H9 (cell line): ENCODE measurements at regions not wholly inside any gene's neighbourhood (a gene's known extent, or its start where the extent isn't known, plus 50 kb on each side); places are given as distances from the start of the nearest gene placed in this dataset.

Source experiments
- DNase-seq: peaks from one replicate; pipeline ENCODE4 v3.0.0-alpha.2; 2017
- H2AFZ ChIP-seq: one replicate; pipeline ENCODE4 v1.6.1; 2013; ENCODE audit warnings: mild to moderate bottlenecking, low read length, control low read depth, moderate library complexity
- H2AK5ac ChIP-seq: 2 replicates; pipeline ENCODE4 v1.6.1; 2013; ENCODE audit warnings: low read length, control low read depth, mixed read lengths; ENCODE audit not compliant: insufficient read length
- H2BK120ac ChIP-seq: one replicate; pipeline ENCODE4 v1.6.1; 2013; ENCODE audit warnings: low read depth, mild to moderate bottlenecking, low read length, control low read depth, inconsistent platforms; ENCODE audit not compliant: poor library complexity, severe bottlenecking
- H2BK12ac ChIP-seq: 2 replicates; pipeline ENCODE4 v1.6.1; 2013; ENCODE audit warnings: low read length, control low read depth, mixed read lengths, low read depth; ENCODE audit not compliant: insufficient read length
- H2BK15ac ChIP-seq: 2 replicates; pipeline ENCODE4 v1.6.1; 2013; ENCODE audit warnings: low read depth, low read length, control low read depth
- H2BK20ac ChIP-seq: one replicate; pipeline ENCODE4 v1.6.1; 2013; ENCODE audit warnings: low read depth, mild to moderate bottlenecking, low read length, control low read depth, inconsistent platforms; ENCODE audit not compliant: poor library complexity, severe bottlenecking
- H2BK5ac ChIP-seq: 2 replicates; pipeline ENCODE4 v1.6.1; 2013; ENCODE audit warnings: low read length, control low read depth, mixed read lengths; ENCODE audit not compliant: insufficient read length
- H3K14ac ChIP-seq: 2 replicates; pipeline ENCODE4 v1.6.1; 2013; ENCODE audit warnings: low read length, control low read depth; ENCODE audit not compliant: insufficient read depth
- H3K18ac ChIP-seq: 2 replicates; pipeline ENCODE4 v1.6.1; 2013; ENCODE audit warnings: low read depth, mild to moderate bottlenecking, mixed read lengths, low read length, control low read depth; ENCODE audit not compliant: insufficient read length
- H3K23ac ChIP-seq: 2 replicates; pipeline ENCODE4 v1.6.1; 2013; ENCODE audit warnings: low read length, control low read depth, mixed read lengths, low read depth; ENCODE audit not compliant: insufficient read length
- H3K23me2 ChIP-seq: 2 replicates; pipeline ENCODE4 v1.6.1; 2013; ENCODE audit warnings: low read depth, mild to moderate bottlenecking, mixed read lengths, low read length, control low read depth; ENCODE audit not compliant: insufficient read length, poor library complexity, severe bottlenecking
- H3K27ac ChIP-seq: 2 replicates; pipeline ENCODE4 v1.5.1; 2013; ENCODE audit warnings: low read length, control low read depth, mixed read lengths, low read depth; ENCODE audit not compliant: insufficient read length
- H3K27me3 ChIP-seq: 2 replicates; pipeline ENCODE4 v1.6.1; 2013; ENCODE audit warnings: low read length, control low read depth, inconsistent platforms; ENCODE audit not compliant: insufficient read depth
- H3K4ac ChIP-seq: 2 replicates; pipeline ENCODE4 v1.6.1; 2013; ENCODE audit warnings: low read depth, mild to moderate bottlenecking, control low read depth, inconsistent platforms, low read length, moderate library complexity
- H3K4me1 ChIP-seq: 2 replicates; pipeline ENCODE4 v1.6.1; 2013; ENCODE audit warnings: low read length, control low read depth, inconsistent platforms; ENCODE audit not compliant: insufficient read depth
- H3K4me2 ChIP-seq: 2 replicates; pipeline ENCODE4 v1.6.1; 2013; ENCODE audit warnings: low read length, control low read depth, mixed read lengths; ENCODE audit not compliant: insufficient read length, insufficient read depth
- H3K56ac ChIP-seq: 2 replicates; pipeline ENCODE4 v1.6.1; 2013; ENCODE audit warnings: low read depth, mild to moderate bottlenecking, mixed read lengths, low read length, control low read depth; ENCODE audit not compliant: insufficient read length
- H3K79me1 ChIP-seq: 2 replicates; pipeline ENCODE4 v1.6.1; 2013; ENCODE audit warnings: low read depth, mild to moderate bottlenecking, moderate library complexity, low read length, control low read depth, inconsistent platforms; ENCODE audit not compliant: insufficient read depth, poor library complexity, severe bottlenecking
- H3K79me2 ChIP-seq: 2 replicates; pipeline ENCODE4 v1.6.1; 2013; ENCODE audit warnings: low read length, control low read depth, inconsistent platforms; ENCODE audit not compliant: insufficient read depth
- H3K9ac ChIP-seq: 2 replicates; pipeline ENCODE4 v1.6.1; 2013; ENCODE audit warnings: low read length, control low read depth, mixed read lengths; ENCODE audit not compliant: insufficient read length; ENCODE audit errors: extremely low read depth
- H3K9me3 ChIP-seq: one replicate; pipeline ENCODE4 v1.6.1; 2013; ENCODE audit warnings: low read depth, low read length, inconsistent platforms; ENCODE audit not compliant: control insufficient read depth
- H3T11ph ChIP-seq: one replicate; pipeline ENCODE4 v1.6.1; 2013; ENCODE audit warnings: mild to moderate bottlenecking, low read length, control low read depth, inconsistent platforms
- H4K20me1 ChIP-seq: one replicate; pipeline ENCODE4 v1.6.1; 2013; ENCODE audit not compliant: control insufficient read depth, insufficient read length, insufficient read depth
- H4K5ac ChIP-seq: 2 replicates; pipeline ENCODE4 v1.6.1; 2013; ENCODE audit warnings: low read depth, mild to moderate bottlenecking, mixed read lengths, low read length, control low read depth; ENCODE audit not compliant: insufficient read length
- H4K8ac ChIP-seq: replicated peaks from 2 replicates; pipeline ENCODE4 v1.6.1; 2013; ENCODE audit warnings: low read length, control low read depth, mixed read lengths, low read depth; ENCODE audit not compliant: insufficient read length
- H4K91ac ChIP-seq: 2 replicates; pipeline ENCODE4 v1.6.1; 2013; ENCODE audit warnings: low read depth, mild to moderate bottlenecking, moderate library complexity, mixed read lengths, low read length, control low read depth; ENCODE audit not compliant: insufficient read length
- H3K27ac Mint-ChIP-seq, 3 experiments: 2 replicates in 2 of 3; 3 replicates in 1 of 3; pipeline ENCODE4 v1.8.0; 2020 to 2021; ENCODE audit warnings: mixed read lengths in 3 of 3, mild to moderate bottlenecking in 1 of 3, moderate library complexity in 1 of 3
- H3K27me3 Mint-ChIP-seq: 2 replicates; pipeline ENCODE4 v1.8.0; 2021; ENCODE audit warnings: low read depth, mild to moderate bottlenecking, moderate library complexity, mixed read lengths
- H3K36me3 Mint-ChIP-seq, 3 experiments: 2 replicates in 2 of 3; 3 replicates in 1 of 3; pipeline ENCODE4 v1.8.0; 2020 to 2021; ENCODE audit warnings: low read depth in 3 of 3, mixed read lengths in 3 of 3; ENCODE audit not compliant: insufficient read depth in 1 of 3
- H3K4me1 Mint-ChIP-seq, 2 experiments: 2 replicates each; pipeline ENCODE4 v1.8.0; 2020; ENCODE audit warnings: mixed read lengths in 2 of 2
- H3K4me3 Mint-ChIP-seq, 2 experiments: 2 replicates in 1 of 2; 3 replicates in 1 of 2; pipeline ENCODE4 v1.8.0; 2020 to 2021; ENCODE audit warnings: mild to moderate bottlenecking in 2 of 2, mixed read lengths in 2 of 2, moderate library complexity in 1 of 2
- H3K9me3 Mint-ChIP-seq, 2 experiments: 2 replicates in 1 of 2; 3 replicates in 1 of 2; pipeline ENCODE4 v1.8.0; 2020; ENCODE audit warnings: mild to moderate bottlenecking in 2 of 2, mixed read lengths in 2 of 2, moderate library complexity in 1 of 2
- CTCF ChIP-seq: fragments of 200-600 bp; sonication (generic); conservative IDR thresholded peaks from 3 replicates; pipeline ENCODE4 v1.8.0; 2021; ENCODE audit warnings: antibody characterized with exemption, mild to moderate bottlenecking
- WGBS: extraction: QIAGEN DNeasy Blood & Tissue Kit; methylation state at CpG from one replicate; pipeline ENCODE4 v1.1.7; 2013; ENCODE audit warnings: missing lambda C conversion rate, low lambda C conversion rate, mixed read lengths; ENCODE audit not compliant: insufficient read length; ENCODE audit errors: extremely low coverage; 5-methylcytosine and 5-hydroxymethylcytosine counted together

- H4K5ac ChIP-seq: no peak overlapping the region
- no peak overlapping the region for H3K4me2 ChIP-seq
- no peaks in the 10 kb centered on the region for H4K20me1 ChIP-seq
- no peak overlapping the region for H2BK20ac ChIP-seq
- no peak overlapping the region for H2BK120ac ChIP-seq
- no peak for TF ChIP-seq CTCF
- H3K18ac ChIP-seq: no peak overlapping the region
- no peaks in the 10 kb centered on the region for H3K4me1 ChIP-seq
- no peak overlapping the region for H2BK12ac ChIP-seq
- DNase-seq: no peak
- Mint-ChIP-seq H3K27ac (no peak overlapping the region), H3K4me3 (no peak overlapping the region), H3K4me1 (no peaks in the 10 kb centered on the region), H3K9me3 (peaks cover 50 to 68% of the 10 kb centered on the region in 2 experiments), H3K36me3 (peaks cover 30 to 73% (median 32%) of the 10 kb centered on the region in 3 experiments), H3K27me3 (no peaks in the 10 kb centered on the region; the same call in 1 of the 2 replicates)
- no peak overlapping the region for H3K27ac ChIP-seq
- no peak overlapping the region for H3K9ac ChIP-seq
- H3T11ph ChIP-seq: no peak overlapping the region
- H3K23ac ChIP-seq: no peak overlapping the region
- no peak overlapping the region for H2BK5ac ChIP-seq
- no peak overlapping the region for H2BK15ac ChIP-seq
- no peaks in the 10 kb centered on the region for H3K23me2 ChIP-seq
- H3K56ac ChIP-seq: no peak overlapping the region
- no peak overlapping the region for H4K91ac ChIP-seq
- no peaks in the 10 kb centered on the region for H3K27me3 ChIP-seq
- H4K8ac ChIP-seq: no peak overlapping the region
- no peak overlapping the region for H3K4ac ChIP-seq
- H3K79me1 ChIP-seq: no peaks in the 10 kb centered on the region
- H3K79me2 ChIP-seq: no peaks in the 10 kb centered on the region
- peaks cover 6% of the 10 kb centered on the region for H3K9me3 ChIP-seq
- no peak overlapping the region for H2AK5ac ChIP-seq
- no CpG with 5 or more reads among the region's 1 CpG for WGBS
- H3K14ac ChIP-seq: no peak overlapping the region
- H2AFZ ChIP-seq: no peak overlapping the region
Measured at GRCh38 chrX:89034679-89035078, 287.7 kb downstream of the CPXCR1 start.
